ENCODE measurements at regions not wholly inside any gene's neighbourhood (a gene's known extent, or its start where the extent isn't known, plus 50 kb on each side); places are given as distances from the start of the nearest gene placed in this dataset.

DNA sequence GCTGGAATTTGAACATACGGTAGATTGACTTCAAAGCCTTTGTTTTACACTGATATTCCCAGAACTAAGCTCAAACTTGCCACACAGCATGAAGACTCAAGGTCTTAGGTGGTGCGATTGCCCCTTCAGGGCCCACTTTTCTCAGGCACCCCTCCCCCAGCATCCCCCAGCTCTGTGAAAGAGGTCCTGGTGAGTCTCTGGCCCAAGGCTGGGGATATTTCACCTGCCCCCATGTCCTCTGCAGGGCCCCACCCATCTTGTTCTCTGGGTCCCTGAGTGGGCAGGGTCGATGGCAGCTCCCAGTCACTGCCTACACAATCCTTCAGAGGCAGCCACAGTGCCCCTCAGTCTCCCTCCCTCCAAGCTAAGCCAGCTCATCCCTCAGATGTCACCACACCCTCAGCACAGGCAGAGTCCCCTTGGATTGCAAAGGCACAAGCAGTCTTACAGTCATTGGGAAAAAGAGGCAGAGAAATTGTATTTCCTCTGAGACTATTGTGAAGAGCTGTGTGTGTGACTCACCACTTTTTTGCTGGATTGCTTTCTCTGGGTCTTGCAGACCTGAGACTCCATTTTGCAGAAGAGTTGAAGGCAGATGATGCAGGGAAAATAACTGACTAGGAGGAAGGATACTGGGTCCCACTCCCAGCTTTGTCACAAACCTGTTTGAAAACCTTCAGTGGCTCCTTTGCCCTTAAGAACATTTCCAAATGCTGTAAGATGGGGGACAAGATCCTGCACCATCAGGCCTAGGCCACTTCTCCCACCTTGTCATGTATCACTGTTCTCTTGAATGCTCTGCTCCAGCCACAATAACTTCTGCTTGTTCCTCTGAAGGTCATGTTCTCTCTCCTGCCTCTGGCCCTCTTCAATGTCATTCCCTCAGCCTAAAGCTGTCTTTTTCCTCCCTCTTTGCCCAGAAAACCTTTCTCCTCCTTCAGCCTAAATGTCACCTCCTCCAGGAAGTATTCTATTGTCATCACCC, 119.1 kb upstream of the GRIK3 start:
- H3K4me1 Mint-ChIP-seq = no peaks in the 10 kb centered on the region
- no peak overlapping the region for H3K4me3 Mint-ChIP-seq
- H3K36me3 Mint-ChIP-seq (ENCODE audit: low read depth) = no peaks in the 10 kb centered on the region
- H3K27me3 Mint-ChIP-seq (ENCODE audit: low read depth, poor library complexity) = peaks cover 30% of the 10 kb centered on the region
- H3K9me3 Mint-ChIP-seq = no peaks in the 10 kb centered on the region
- no peak for DNase-seq
- TF ChIP-seq, protein P1, sequence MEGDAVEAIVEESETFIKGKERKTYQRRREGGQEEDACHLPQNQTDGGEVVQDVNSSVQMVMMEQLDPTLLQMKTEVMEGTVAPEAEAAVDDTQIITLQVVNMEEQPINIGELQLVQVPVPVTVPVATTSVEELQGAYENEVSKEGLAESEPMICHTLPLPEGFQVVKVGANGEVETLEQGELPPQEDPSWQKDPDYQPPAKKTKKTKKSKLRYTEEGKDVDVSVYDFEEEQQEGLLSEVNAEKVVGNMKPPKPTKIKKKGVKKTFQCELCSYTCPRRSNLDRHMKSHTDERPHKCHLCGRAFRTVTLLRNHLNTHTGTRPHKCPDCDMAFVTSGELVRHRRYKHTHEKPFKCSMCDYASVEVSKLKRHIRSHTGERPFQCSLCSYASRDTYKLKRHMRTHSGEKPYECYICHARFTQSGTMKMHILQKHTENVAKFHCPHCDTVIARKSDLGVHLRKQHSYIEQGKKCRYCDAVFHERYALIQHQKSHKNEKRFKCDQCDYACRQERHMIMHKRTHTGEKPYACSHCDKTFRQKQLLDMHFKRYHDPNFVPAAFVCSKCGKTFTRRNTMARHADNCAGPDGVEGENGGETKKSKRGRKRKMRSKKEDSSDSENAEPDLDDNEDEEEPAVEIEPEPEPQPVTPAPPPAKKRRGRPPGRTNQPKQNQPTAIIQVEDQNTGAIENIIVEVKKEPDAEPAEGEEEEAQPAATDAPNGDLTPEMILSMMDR (IDR thresholded peaks at IDR 0.05) = no peak
- no peak overlapping the region for H3K27ac Mint-ChIP-seq

DNA sequence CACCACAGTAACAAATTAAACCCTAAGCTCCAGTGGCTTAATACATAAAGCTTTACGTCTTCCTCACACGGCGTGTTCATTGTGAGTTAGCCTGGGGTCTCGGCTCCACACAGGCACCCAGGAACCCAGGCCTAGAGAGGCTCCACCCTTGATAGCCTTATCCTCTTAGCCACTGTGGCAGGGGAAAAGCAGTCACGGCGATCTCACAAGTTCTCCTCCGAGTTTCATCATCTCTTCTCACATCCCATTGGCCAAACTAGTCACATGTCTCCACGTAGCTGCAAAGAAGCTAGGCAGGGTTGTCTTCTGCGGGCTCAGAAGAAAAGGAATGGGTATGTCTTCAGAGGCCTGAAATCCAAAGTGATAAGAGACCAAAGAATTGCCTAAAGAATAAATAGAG, 122.3 kb upstream of the GRIK3 start:
- Mint-ChIP-seq H3K27me3 (ENCODE audit: low read depth, poor library complexity) (peaks cover 24% of the 10 kb centered on the region), H3K36me3 (ENCODE audit: low read depth) (no peaks in the 10 kb centered on the region), H3K4me3 (no peak overlapping the region), H3K4me1 (no peaks in the 10 kb centered on the region), H3K9me3 (peaks cover 5% of the 10 kb centered on the region), H3K27ac (no peak overlapping the region)
- DNase-seq = no peak
- TF ChIP-seq, protein P1 (IDR thresholded peaks at IDR 0.05) = no peak

DNA sequence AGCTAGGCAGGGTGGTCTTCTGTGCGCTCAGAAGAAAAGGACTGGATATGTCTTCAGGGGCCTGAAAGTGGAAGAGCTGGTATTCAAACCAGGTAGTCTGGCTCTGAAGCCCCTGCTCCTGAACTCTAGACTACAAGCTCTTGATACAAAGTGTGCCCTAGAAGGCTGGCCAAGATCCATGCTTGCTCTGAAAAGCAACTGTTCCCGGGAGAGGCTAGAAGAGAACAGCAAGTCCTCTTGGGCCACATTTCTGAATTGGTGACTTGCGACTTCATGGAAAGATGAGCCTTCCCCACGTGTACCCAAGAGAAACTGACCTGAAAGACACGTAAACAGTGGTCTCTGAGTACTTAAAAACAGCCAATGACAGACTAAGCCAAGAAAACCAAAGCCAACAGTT, 123.3 kb upstream of the GRIK3 start:
- Mint-ChIP-seq H3K27me3 (ENCODE audit: low read depth, poor library complexity) (peaks cover 16% of the 10 kb centered on the region), H3K4me1 (no peaks in the 10 kb centered on the region), H3K36me3 (ENCODE audit: low read depth) (no peaks in the 10 kb centered on the region), H3K4me3 (no peak overlapping the region), H3K27ac (no peak overlapping the region), H3K9me3 (peaks cover 7% of the 10 kb centered on the region)
- no peak for DNase-seq
- TF ChIP-seq, protein P1 (IDR thresholded peaks at IDR 0.05) = no peak

DNA sequence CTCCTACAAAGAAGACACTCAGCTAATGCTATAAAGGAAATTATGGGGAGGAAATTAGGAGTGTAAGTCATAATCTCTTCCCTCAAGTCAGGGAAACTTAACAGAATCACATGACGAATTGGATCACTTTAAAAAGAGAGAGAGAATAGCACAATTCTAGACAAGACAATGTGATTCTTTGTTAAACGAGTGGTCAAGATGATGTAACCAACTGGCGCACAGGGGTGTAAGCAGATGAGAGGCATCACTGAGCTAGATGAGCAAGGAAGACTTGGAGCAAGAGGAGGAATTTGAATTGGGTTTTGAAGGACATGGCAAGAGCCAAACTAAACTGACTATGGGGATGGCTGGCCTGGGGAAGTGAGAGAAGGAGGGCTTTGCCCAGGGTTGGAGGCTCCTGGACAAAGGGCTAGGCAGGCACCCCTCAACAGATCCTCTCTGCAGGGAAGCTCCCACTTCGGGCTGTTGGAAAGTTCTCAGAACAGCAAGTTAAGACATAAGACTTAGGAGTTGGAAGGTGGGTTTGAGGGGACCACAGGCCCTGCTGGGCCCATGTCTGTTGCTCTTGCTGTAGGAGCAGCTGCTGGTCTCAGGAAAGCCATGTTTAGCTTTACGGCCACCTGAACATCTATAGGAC, 123.9 kb upstream of the GRIK3 start:
- peaks cover 12% of the 10 kb centered on the region for H3K9me3 Mint-ChIP-seq
- H3K4me3 Mint-ChIP-seq = no peak overlapping the region
- TF ChIP-seq, protein P1 (IDR thresholded peaks at IDR 0.05) = no peak
- H3K27ac Mint-ChIP-seq = no peak overlapping the region
- peaks cover 16% of the 10 kb centered on the region for H3K27me3 Mint-ChIP-seq (ENCODE audit: low read depth, poor library complexity)
- no peaks in the 10 kb centered on the region for H3K36me3 Mint-ChIP-seq (ENCODE audit: low read depth)
- DNase-seq = no peak
- no peaks in the 10 kb centered on the region for H3K4me1 Mint-ChIP-seq

DNA sequence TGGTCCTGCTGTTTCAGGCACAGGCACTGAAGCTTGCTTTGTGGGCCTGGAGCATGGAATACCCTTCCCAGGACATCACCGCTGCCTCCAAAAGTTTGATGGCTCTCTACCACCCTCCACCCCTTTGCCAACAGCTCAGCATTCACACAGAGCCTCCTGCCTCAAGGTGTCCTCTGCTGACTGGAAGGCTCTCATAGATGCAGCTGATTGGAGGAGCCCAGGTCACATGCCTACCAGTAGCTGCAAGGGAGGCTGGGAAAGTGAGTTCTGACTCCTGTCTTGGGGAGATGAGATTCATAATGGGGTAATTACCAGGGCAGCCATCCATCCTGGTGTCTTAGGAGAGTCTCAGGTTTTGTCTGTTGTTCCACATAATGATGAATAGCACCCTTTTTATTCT, 124.8 kb upstream of the GRIK3 start:
- DNase-seq = no peak
- Mint-ChIP-seq H3K9me3 (peaks cover 14% of the 10 kb centered on the region), H3K27ac (no peak overlapping the region), H3K4me3 (no peak overlapping the region), H3K36me3 (ENCODE audit: low read depth) (no peaks in the 10 kb centered on the region), H3K27me3 (ENCODE audit: low read depth, poor library complexity) (peaks cover 11% of the 10 kb centered on the region), H3K4me1 (no peaks in the 10 kb centered on the region)
- TF ChIP-seq, protein P1 (IDR thresholded peaks at IDR 0.05) = no peak

Data from nephron progenitor cell (in vitro differentiated cells).